ENCODE measurements at regions not wholly inside any gene's neighbourhood (a gene's known extent, or its start where the extent isn't known, plus 50 kb on each side); places are given as distances from the start of the nearest gene placed in this dataset.

GRCh38 chr3:30174357-30174756, 432.0 kb upstream of the TGFBR2 start:
- Histone ChIP-seq H3K27me3 (no peaks in the 10 kb centered on the region), H3K27ac (no peak overlapping the region), H3K4me3 (ENCODE audit: low read depth in 1 of 2, low read length in 1 of 2) (no peak overlapping the region), H3K4me1 (ENCODE audit: control insufficient read depth in 1 of 2, insufficient read depth in 1 of 2, low read depth in 1 of 2, low read length in 1 of 2) (no peaks in the 10 kb centered on the region), H3K9me3 (no peaks in the 10 kb centered on the region), H3K36me3 (no peaks in the 10 kb centered on the region)
- no peak for TF ChIP-seq CTCF (IDR thresholded peaks at IDR 0.05)

- H3K36me3 ChIP-seq, result no peaks in the 10 kb centered on the region
- no peak overlapping the region for H3K4me3 ChIP-seq (ENCODE audit: low read depth in 1 of 2, low read length in 1 of 2)
- no peaks in the 10 kb centered on the region for H3K9me3 ChIP-seq
- H3K27me3 ChIP-seq, result no peaks in the 10 kb centered on the region
- H3K27ac ChIP-seq, result peak overlapping the region; percentile 64
- peaks cover 20 to 24% of the 10 kb centered on the region in 2 experiments for H3K4me1 ChIP-seq (ENCODE audit: control insufficient read depth in 1 of 2, insufficient read depth in 1 of 2, low read depth in 1 of 2, low read length in 1 of 2)
- no peak for TF ChIP-seq CTCF (IDR thresholded peaks at IDR 0.05)
Observed at GRCh38 chr3:30180310-30181177, 425.9 kb upstream of the TGFBR2 start.

GRCh38 chr3:30181178-30181465, 425.3 kb upstream of the TGFBR2 start:
- TF ChIP-seq CTCF (IDR thresholded peaks at IDR 0.05), result no peak
- H3K27ac ChIP-seq, result no peak overlapping the region
- no peak overlapping the region for H3K4me3 ChIP-seq (ENCODE audit: low read depth in 1 of 2, low read length in 1 of 2)
- H3K4me1 ChIP-seq (ENCODE audit: control insufficient read depth in 1 of 2, insufficient read depth in 1 of 2, low read depth in 1 of 2, low read length in 1 of 2), result peaks cover 20 to 24% of the 10 kb centered on the region in 2 experiments
- H3K36me3 ChIP-seq, result no peaks in the 10 kb centered on the region
- no peaks in the 10 kb centered on the region for H3K27me3 ChIP-seq
- H3K9me3 ChIP-seq, result no peaks in the 10 kb centered on the region

GRCh38 chr3:30181581-30181980, 424.8 kb upstream of the TGFBR2 start:
- Histone ChIP-seq H3K27ac (no peak overlapping the region), H3K9me3 (no peaks in the 10 kb centered on the region), H3K27me3 (no peaks in the 10 kb centered on the region), H3K4me3 (ENCODE audit: low read depth in 1 of 2, low read length in 1 of 2) (no peak overlapping the region), H3K36me3 (no peaks in the 10 kb centered on the region), H3K4me1 (ENCODE audit: control insufficient read depth in 1 of 2, insufficient read depth in 1 of 2, low read depth in 1 of 2, low read length in 1 of 2) (peaks cover 20 to 24% of the 10 kb centered on the region in 2 experiments)
- no peak for TF ChIP-seq CTCF (IDR thresholded peaks at IDR 0.05)

GRCh38 chr3:30183421-30183820, 423.0 kb upstream of the TGFBR2 start:
- Histone ChIP-seq H3K4me1 (ENCODE audit: control insufficient read depth in 1 of 2, insufficient read depth in 1 of 2, low read depth in 1 of 2, low read length in 1 of 2) (peaks cover 20 to 24% of the 10 kb centered on the region in 2 experiments), H3K9me3 (no peaks in the 10 kb centered on the region), H3K27ac (no peak overlapping the region), H3K36me3 (no peaks in the 10 kb centered on the region), H3K27me3 (no peaks in the 10 kb centered on the region), H3K4me3 (ENCODE audit: low read depth in 1 of 2, low read length in 1 of 2) (no peak overlapping the region)
- TF ChIP-seq CTCF (IDR thresholded peaks at IDR 0.05), result no peak
